ENCODE measurements at regions not wholly inside any gene's neighbourhood (a gene's known extent, or its start where the extent isn't known, plus 50 kb on each side); places are given as distances from the start of the nearest gene placed in this dataset.

GRCh38 chr14:73785834-73786635, 65.6 kb upstream of the PTGR2 start (continued):
- no peak for TF ChIP-seq BCL6B (tag by site-specific recombination; IDR thresholded peaks at IDR 0.05)
- TF ChIP-seq ZNF146 (tag by site-specific recombination; IDR thresholded peaks at IDR 0.05): no peak
- TF ChIP-seq HOXA7 (CRISPR knock-in tag; IDR thresholded peaks at IDR 0.05; ENCODE audit: borderline replicate concordance): no peak
- no peak for TF ChIP-seq ZNF791 (tag by site-specific recombination; IDR thresholded peaks at IDR 0.05)
- no peak for TF ChIP-seq ZNF350 (tag by site-specific recombination; IDR thresholded peaks at IDR 0.05)
- no peak for TF ChIP-seq ZNF701 (tag by site-specific recombination; IDR thresholded peaks at IDR 0.05)
- TF ChIP-seq ZNF560 (tag by site-specific recombination; IDR thresholded peaks at IDR 0.05; ENCODE audit: borderline replicate concordance): no peak
- TF ChIP-seq ZBTB7A (tag by site-specific recombination; IDR thresholded peaks at IDR 0.05; ENCODE audit: low read depth): no peak
- no peak for TF ChIP-seq PRDM2 (tag by site-specific recombination; IDR thresholded peaks at IDR 0.05; ENCODE audit: borderline replicate concordance)
- TF ChIP-seq ZNF549 (tag by site-specific recombination; IDR thresholded peaks at IDR 0.05): no peak
- no peak for TF ChIP-seq PBX3 (CRISPR knock-in tag; IDR thresholded peaks at IDR 0.05)
- no peak for TF ChIP-seq ZNF416 (tag by site-specific recombination; IDR thresholded peaks at IDR 0.05)
- no peak for TF ChIP-seq ZNF132 (tag by site-specific recombination; IDR thresholded peaks at IDR 0.05; ENCODE audit: borderline replicate concordance)
- TF ChIP-seq GLI4 (tag by site-specific recombination; IDR thresholded peaks at IDR 0.05): no peak
- no peak for TF ChIP-seq GLIS2 (tag by site-specific recombination; IDR thresholded peaks at IDR 0.05)

- peak overlapping the region; percentile 71 for H3K4me3 ChIP-seq (ENCODE audit: low read depth, low read length)
- peaks cover 18% of the 10 kb centered on the region for H3K4me1 ChIP-seq (ENCODE audit: control insufficient read depth, insufficient read depth, low read length)
- CTCF ChIA-PET: interaction anchor here (1.0 to 2.5 kb wide), 8 partner anchors 10 to 58 kb away, joined by 3 to 11 read pairs (median 4); no protein-coding TSS in a partner anchor
- no peaks in the 10 kb centered on the region for H3K36me3 ChIP-seq (ENCODE audit: control insufficient read depth in 2 of 2, insufficient read depth in 1 of 2, low read length in 2 of 2)
- no peaks in the 10 kb centered on the region for H3K9me3 ChIP-seq (ENCODE audit: control insufficient read depth, insufficient read depth, low read depth, low read length)
- POLR2A ChIA-PET: interaction anchor here (0.7 to 5.9 kb wide), 10 partner anchors 8 to 101 kb away, joined by 3 to 52 read pairs (median 4); partner anchors contain the start of gene ZNF410
- H3K27ac ChIP-seq (ENCODE audit: extremely low read depth, low read depth, low read length): peak overlapping the region; percentile 97
- TF ChIP-seq KLF17 (tag by site-specific recombination; IDR thresholded peaks at IDR 0.05) (peak; percentile 39; the same call in 1 of the 2 replicates), WT1 (tag by site-specific recombination; IDR thresholded peaks at IDR 0.05) (0 out of 2 replicates have a peak, but pooled peaks have one; percentile 32), ZNF169 (tag by site-specific recombination; IDR thresholded peaks at IDR 0.05) (no peak), GLIS1 (tag by site-specific recombination; IDR thresholded peaks at IDR 0.05) (peak; percentile 97), ZNF621 (tag by site-specific recombination; IDR thresholded peaks at IDR 0.05) (no peak), ZFP37 (tag by site-specific recombination; IDR thresholded peaks at IDR 0.05) (no peak), ATF2 (tag by site-specific recombination; IDR thresholded peaks at IDR 0.05; ENCODE audit: low read depth) (peak; percentile 98)
These were observed 66.2 kb upstream of the PTGR2 start for GRCh38 chr14:73785336-73785833.
